HFFc6 (cell line): ENCODE measurements at regions not wholly inside any gene's neighbourhood (a gene's known extent, or its start where the extent isn't known, plus 50 kb on each side); places are given as distances from the start of the nearest gene placed in this dataset.

Source experiments
- DNase-seq: peaks from one replicate; pipeline ENCODE4 v3.0.0-alpha.2; 2018
- H3K27ac Mint-ChIP-seq: 2 replicates; pipeline ENCODE4 v1.8.0; 2020; ENCODE audit warnings: mild to moderate bottlenecking, mixed read lengths
- H3K27me3 Mint-ChIP-seq: 2 replicates; pipeline ENCODE4 v1.8.0; 2021; ENCODE audit warnings: mild to moderate bottlenecking, moderate library complexity, mixed read lengths; ENCODE audit not compliant: insufficient read depth
- H3K36me3 Mint-ChIP-seq: 2 replicates; pipeline ENCODE4 v1.8.0; 2021; ENCODE audit warnings: low read depth, mixed read lengths
- H3K4me1 Mint-ChIP-seq: 2 replicates; pipeline ENCODE4 v1.8.0; 2020; ENCODE audit warnings: low read depth, mixed read lengths
- H3K4me3 Mint-ChIP-seq: 2 replicates; pipeline ENCODE4 v1.8.0; 2020; ENCODE audit warnings: mild to moderate bottlenecking, moderate library complexity, mixed read lengths
- H3K9me3 Mint-ChIP-seq: 2 replicates; pipeline ENCODE4 v1.8.0; 2020; ENCODE audit warnings: mild to moderate bottlenecking, mixed read lengths
- CTCF ChIP-seq: fragments of 200-600 bp; sonication (generic); IDR thresholded peaks from 2 replicates; pipeline ENCODE4 v1.5.0; 2021; ENCODE audit warnings: antibody characterized with exemption, mild to moderate bottlenecking

DNA sequence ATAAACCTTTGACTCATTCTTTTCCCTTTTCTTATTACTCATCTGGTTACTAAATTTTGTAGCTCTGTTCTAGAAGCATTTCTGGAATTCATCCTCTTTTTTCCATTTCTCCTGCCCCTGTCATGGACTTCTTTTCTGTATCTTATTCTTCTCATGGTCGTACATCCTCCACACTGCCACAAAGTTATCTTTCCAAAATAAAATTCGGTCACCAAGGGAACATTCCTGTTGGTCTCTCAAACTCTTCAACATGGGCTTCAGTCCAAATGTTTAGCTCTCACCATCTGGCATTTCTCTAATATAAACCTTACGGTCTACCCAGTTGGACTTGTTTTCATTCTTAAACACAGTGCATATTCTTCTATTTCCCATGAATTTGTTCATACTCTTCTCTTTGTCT is 428.8 kb upstream of the ID4 start:
- Mint-ChIP-seq H3K36me3 (peaks cover 12% of the 10 kb centered on the region), H3K4me1 (peaks cover 38% of the 10 kb centered on the region), H3K27ac (no peak overlapping the region), H3K4me3 (no peak overlapping the region), H3K9me3 (peaks cover 18% of the 10 kb centered on the region), H3K27me3 (no peaks in the 10 kb centered on the region)
- no peak for TF ChIP-seq CTCF
- no peak for DNase-seq

DNA sequence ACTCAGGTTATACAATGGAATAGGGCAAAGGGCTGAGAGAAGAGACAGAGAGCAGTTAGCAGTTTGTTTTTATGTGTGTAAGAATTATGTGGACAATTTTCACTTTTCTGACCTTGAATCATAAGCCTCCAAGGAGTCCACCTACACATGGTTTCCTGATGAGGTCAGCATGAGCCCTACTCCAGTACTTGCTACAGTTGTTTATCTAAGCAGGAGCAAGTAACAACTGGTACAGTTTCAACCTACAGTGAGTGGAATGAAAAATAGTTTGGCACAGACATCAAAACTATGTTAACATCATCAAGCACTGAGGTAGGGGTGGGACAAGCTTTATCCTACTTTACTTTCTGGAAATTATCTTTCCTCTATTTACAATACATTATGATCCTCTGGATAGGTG is 426.7 kb upstream of the ID4 start:
- peaks cover 1% of the 10 kb centered on the region for H3K36me3 Mint-ChIP-seq
- no peak for TF ChIP-seq CTCF
- no peak overlapping the region for H3K4me3 Mint-ChIP-seq
- peaks cover 58% of the 10 kb centered on the region for H3K4me1 Mint-ChIP-seq
- peak; percentile 31 for DNase-seq
- no peaks in the 10 kb centered on the region; the same call in 1 of the 2 replicates for H3K27me3 Mint-ChIP-seq
- H3K9me3 Mint-ChIP-seq: peaks cover 6% of the 10 kb centered on the region
- no peak overlapping the region for H3K27ac Mint-ChIP-seq

DNA sequence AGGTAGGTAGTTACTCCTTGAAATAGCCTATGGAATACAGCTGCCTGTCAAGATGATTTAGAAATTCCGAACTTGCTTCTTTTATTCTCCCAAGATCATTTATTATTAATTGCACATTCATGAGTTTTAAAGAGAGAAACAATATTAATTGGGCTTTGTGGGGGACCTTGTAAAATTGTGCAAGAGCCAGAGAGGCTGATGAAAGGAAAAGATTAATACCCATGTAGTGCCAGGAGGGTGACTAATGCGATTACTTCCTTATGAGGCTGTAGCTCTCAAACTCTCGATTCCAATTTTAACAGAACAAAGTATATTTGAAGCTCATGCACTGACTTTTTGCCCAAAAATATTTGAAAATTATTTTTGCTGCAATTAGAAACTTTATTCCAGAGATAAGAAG is 423.8 kb upstream of the ID4 start:
- H3K36me3 Mint-ChIP-seq: no peaks in the 10 kb centered on the region
- H3K27ac Mint-ChIP-seq: 0 out of 2 replicates have a peak overlapping the region, but pooled peaks have one; percentile 10
- H3K4me1 Mint-ChIP-seq: peaks cover 84% of the 10 kb centered on the region
- H3K27me3 Mint-ChIP-seq: no peaks in the 10 kb centered on the region; the same call in 1 of the 2 replicates
- H3K9me3 Mint-ChIP-seq: no peaks in the 10 kb centered on the region
- DNase-seq: peak; percentile 46
- no peak for TF ChIP-seq CTCF
- H3K4me3 Mint-ChIP-seq: no peak overlapping the region

- TF ChIP-seq CTCF: no peak
- peak; percentile 69 for DNase-seq
- Mint-ChIP-seq H3K36me3 (no peaks in the 10 kb centered on the region), H3K27ac (peak overlapping the region; percentile 70), H3K27me3 (no peaks in the 10 kb centered on the region; the same call in 1 of the 2 replicates), H3K9me3 (no peaks in the 10 kb centered on the region), H3K4me3 (peak overlapping the region; percentile 74), H3K4me1 (peaks cover 69% of the 10 kb centered on the region)
Observed at GRCh38 chr6:19415605-19416326, 421.4 kb upstream of the ID4 start.

DNA sequence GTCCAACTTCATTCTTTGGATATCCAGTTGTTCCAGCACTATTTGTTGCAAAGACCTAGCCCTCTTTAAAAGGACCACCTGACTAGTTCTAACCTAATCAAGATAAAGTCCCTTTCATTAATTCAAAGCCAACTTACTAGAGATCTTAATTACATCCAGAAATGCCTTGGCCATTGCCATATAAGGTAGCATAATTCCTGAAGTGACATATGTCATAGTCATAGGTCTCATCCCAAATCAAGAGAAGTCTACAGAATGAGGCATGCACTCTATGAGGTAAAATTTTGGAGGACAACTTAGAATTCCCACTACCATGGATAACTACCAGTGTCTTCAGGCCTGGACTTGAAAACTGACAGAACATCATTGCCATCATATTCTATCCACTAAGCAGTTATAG is 420.4 kb upstream of the ID4 start:
- peak overlapping the region; percentile 47 for H3K27ac Mint-ChIP-seq
- no peak for DNase-seq
- peaks cover 62% of the 10 kb centered on the region for H3K4me1 Mint-ChIP-seq
- no peak for TF ChIP-seq CTCF
- no peaks in the 10 kb centered on the region for H3K9me3 Mint-ChIP-seq
- H3K36me3 Mint-ChIP-seq: no peaks in the 10 kb centered on the region
- H3K27me3 Mint-ChIP-seq: no peaks in the 10 kb centered on the region; the same call in 1 of the 2 replicates
- H3K4me3 Mint-ChIP-seq: no peak overlapping the region
